Chondrocyte (in vitro differentiated cells): ENCODE measurements at regions not wholly inside any gene's neighbourhood (a gene's known extent, or its start where the extent isn't known, plus 50 kb on each side); places are given as distances from the start of the nearest gene placed in this dataset.

Source experiments
- DNase-seq: peaks from one replicate; pipeline ENCODE4 v3.0.0; 2021; ENCODE audit warnings: mixed read lengths, low spot score
- H3K27ac Mint-ChIP-seq: one replicate; pipeline ENCODE4 v1.8.0; 2021; ENCODE audit warnings: mild to moderate bottlenecking, moderate library complexity, mixed read lengths; ENCODE audit not compliant: unreplicated experiment
- H3K27me3 Mint-ChIP-seq: 2 replicates; pipeline ENCODE4 v1.8.0; 2021; ENCODE audit warnings: low read depth, mixed read lengths
- H3K36me3 Mint-ChIP-seq: 2 replicates; pipeline ENCODE4 v1.8.0; 2021; ENCODE audit warnings: low read depth, mixed read lengths
- H3K4me1 Mint-ChIP-seq: 2 replicates; pipeline ENCODE4 v1.8.0; 2021; ENCODE audit warnings: low read depth, mild to moderate bottlenecking, mixed read lengths
- H3K4me3 Mint-ChIP-seq: one replicate; pipeline ENCODE4 v1.8.0; 2021; ENCODE audit warnings: mild to moderate bottlenecking, moderate library complexity, mixed read lengths; ENCODE audit not compliant: unreplicated experiment
- H3K9me3 Mint-ChIP-seq: 2 replicates; pipeline ENCODE4 v1.8.0; 2021; ENCODE audit warnings: low read depth, mixed read lengths
- CTCF ChIP-seq: fragments of 200-600 bp; sonication (generic); IDR thresholded peaks from 2 replicates; pipeline ENCODE4 v1.5.0; 2021; ENCODE audit warnings: antibody characterized with exemption, mild to moderate bottlenecking, moderate library complexity

- Mint-ChIP-seq H3K27ac (no peak overlapping the region), H3K36me3 (peaks cover 7% of the 10 kb centered on the region), H3K9me3 (peaks cover 14% of the 10 kb centered on the region), H3K4me3 (no peak overlapping the region), H3K4me1 (peaks cover 8% of the 10 kb centered on the region), H3K27me3 (no peaks in the 10 kb centered on the region)
- no peak for DNase-seq
- TF ChIP-seq CTCF, result no peak
Measured at GRCh38 chr5:145441228-145441627, 393.9 kb downstream of the PRELID2 start.

- H3K27me3 Mint-ChIP-seq, result no peaks in the 10 kb centered on the region
- TF ChIP-seq CTCF, result no peak
- DNase-seq, result no peak
- no peak overlapping the region for H3K4me3 Mint-ChIP-seq
- H3K36me3 Mint-ChIP-seq, result peaks cover 7% of the 10 kb centered on the region
- H3K27ac Mint-ChIP-seq, result no peak overlapping the region
- no peaks in the 10 kb centered on the region for H3K4me1 Mint-ChIP-seq
- peaks cover 12% of the 10 kb centered on the region for H3K9me3 Mint-ChIP-seq
Measured at GRCh38 chr5:145437627-145438026, 397.5 kb downstream of the PRELID2 start.

DNA sequence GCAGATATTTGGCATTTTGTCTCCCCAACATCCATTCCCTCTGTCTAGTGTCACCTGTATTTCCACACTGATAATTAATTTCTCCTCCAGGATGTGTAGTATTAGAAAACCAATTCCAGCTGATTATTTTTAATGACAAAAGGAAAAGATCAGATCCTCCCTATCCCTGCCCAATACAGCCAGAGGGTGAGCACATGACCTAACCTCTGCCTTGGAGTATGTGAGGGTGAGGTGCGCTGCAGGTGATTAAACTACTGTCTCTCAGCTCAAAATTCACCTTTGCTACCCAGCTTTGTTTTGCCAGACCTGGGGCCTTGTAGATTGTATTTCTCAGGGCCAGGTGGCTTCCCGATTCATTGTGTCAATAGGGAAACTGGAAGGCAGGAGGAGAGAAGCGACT lies 402.1 kb downstream of the PRELID2 start:
- Mint-ChIP-seq H3K4me1 (no peaks in the 10 kb centered on the region), H3K27me3 (no peaks in the 10 kb centered on the region), H3K9me3 (peaks cover 19% of the 10 kb centered on the region), H3K36me3 (peaks cover 3% of the 10 kb centered on the region), H3K4me3 (no peak overlapping the region), H3K27ac (no peak overlapping the region)
- TF ChIP-seq CTCF, result no peak
- DNase-seq, result no peak

DNA sequence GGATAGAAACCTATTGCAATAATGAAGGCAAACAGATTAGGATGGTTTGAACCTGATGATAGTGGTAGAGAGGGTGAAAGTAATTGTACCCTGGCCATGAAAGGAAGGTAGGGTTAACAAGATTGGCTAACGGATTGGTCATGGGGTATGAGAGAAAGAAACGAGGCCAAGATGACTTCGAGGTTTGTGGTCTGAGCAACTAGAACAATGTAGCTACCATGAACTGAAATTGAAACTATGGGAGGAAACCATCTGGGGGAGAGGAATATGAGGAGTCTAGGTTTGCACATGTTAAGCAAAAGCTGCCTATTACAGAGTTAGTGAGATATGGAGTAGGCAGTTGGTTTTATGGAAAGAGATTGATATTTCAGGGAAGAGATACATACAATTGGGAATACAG lies 406.0 kb downstream of the PRELID2 start:
- no peak for TF ChIP-seq CTCF
- H3K4me3 Mint-ChIP-seq, result no peak overlapping the region
- no peak for DNase-seq
- no peaks in the 10 kb centered on the region for H3K4me1 Mint-ChIP-seq
- H3K36me3 Mint-ChIP-seq, result no peaks in the 10 kb centered on the region
- peaks cover 12% of the 10 kb centered on the region for H3K9me3 Mint-ChIP-seq
- no peaks in the 10 kb centered on the region for H3K27me3 Mint-ChIP-seq
- H3K27ac Mint-ChIP-seq, result no peak overlapping the region

DNA sequence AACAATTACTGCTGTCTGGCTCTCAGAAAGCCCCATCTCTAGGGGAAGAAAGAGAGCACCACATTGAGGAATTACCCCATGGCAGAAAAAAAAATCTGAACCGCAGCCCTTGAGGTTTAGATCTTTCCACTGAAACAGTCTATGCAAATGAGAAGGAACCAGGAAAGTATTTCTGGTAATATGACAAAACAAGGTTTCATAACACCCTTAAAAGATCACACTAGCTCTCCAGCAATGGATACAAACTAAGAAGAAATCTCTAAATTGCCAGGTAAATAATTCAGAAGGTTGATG lies 427.1 kb downstream of the PRELID2 start:
- Mint-ChIP-seq H3K4me3 (no peak overlapping the region), H3K36me3 (peaks cover 7% of the 10 kb centered on the region), H3K4me1 (peaks cover 11% of the 10 kb centered on the region), H3K27ac (no peak overlapping the region), H3K9me3 (peaks cover 46% of the 10 kb centered on the region), H3K27me3 (no peaks in the 10 kb centered on the region)
- TF ChIP-seq CTCF, result no peak
- DNase-seq, result no peak
